SK-N-MC (cell line): ENCODE measurements at regions not wholly inside any gene's neighbourhood (a gene's known extent, or its start where the extent isn't known, plus 50 kb on each side); places are given as distances from the start of the nearest gene placed in this dataset.

Source experiments
- EZH2 ChIP-seq: fragments of 200-600 bp; sonication (generic); IDR thresholded peaks from one replicate; pipeline ENCODE4 v1.6.1; 2017; ENCODE audit warnings: antibody characterized with exemption
- FOXP2 ChIP-seq: optimal IDR thresholded peaks from 2 replicates; pipeline ENCODE3; 2011; ENCODE audit warnings: mild to moderate bottlenecking, moderate library complexity; ENCODE audit not compliant: insufficient read depth; ENCODE audit errors: extremely low read length, control extremely low read depth
- POLR2AphosphoS5 ChIP-seq: IDR thresholded peaks from 2 replicates; pipeline ENCODE4 v1.6.1; 2012; ENCODE audit warnings: mild to moderate bottlenecking, low read depth, low read length, borderline replicate concordance

DNA sequence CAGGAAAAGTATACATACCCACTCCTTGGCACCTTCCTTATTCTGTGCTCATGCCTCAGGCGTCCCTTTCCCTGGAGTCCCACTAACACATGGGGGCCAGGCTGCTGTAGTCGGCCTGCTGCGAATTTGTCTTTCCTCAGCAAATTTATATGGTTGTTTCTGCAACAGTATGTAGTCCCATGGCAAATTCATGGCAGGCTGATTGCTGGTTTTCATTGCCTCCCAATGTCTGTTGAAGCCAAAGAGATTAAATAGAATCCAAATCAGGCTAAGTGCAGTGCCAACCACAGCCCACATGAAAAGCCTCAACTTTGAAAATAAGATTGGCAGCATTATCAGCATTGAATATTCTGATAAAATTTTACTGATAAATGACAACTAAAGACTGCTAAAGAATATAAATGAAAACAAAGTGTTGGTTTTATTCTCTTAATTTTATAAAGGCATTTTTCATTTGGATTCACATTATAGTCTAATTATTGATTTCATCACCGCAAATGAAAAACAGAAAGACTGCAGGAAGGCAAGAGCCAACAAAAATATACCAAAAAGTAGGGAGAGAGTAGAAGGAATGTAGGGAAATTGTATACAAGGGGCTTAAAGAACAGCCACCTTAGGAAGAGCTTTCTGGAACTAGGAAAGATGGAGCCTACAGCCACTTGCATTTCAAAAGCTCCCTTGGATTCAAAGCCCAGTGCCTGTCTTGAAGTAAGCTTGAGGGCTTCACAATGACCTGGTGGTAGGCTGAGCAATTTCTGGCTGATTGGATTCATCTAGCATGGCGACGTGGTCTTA is 283.7 kb upstream of the MMADHC start:
- no peak for TF ChIP-seq EZH2
- TF ChIP-seq POLR2AphosphoS5 = no peak
- TF ChIP-seq FOXP2 = no peak
